ENCODE measurements at regions not wholly inside any gene's neighbourhood (a gene's known extent, or its start where the extent isn't known, plus 50 kb on each side); places are given as distances from the start of the nearest gene placed in this dataset.

DNA sequence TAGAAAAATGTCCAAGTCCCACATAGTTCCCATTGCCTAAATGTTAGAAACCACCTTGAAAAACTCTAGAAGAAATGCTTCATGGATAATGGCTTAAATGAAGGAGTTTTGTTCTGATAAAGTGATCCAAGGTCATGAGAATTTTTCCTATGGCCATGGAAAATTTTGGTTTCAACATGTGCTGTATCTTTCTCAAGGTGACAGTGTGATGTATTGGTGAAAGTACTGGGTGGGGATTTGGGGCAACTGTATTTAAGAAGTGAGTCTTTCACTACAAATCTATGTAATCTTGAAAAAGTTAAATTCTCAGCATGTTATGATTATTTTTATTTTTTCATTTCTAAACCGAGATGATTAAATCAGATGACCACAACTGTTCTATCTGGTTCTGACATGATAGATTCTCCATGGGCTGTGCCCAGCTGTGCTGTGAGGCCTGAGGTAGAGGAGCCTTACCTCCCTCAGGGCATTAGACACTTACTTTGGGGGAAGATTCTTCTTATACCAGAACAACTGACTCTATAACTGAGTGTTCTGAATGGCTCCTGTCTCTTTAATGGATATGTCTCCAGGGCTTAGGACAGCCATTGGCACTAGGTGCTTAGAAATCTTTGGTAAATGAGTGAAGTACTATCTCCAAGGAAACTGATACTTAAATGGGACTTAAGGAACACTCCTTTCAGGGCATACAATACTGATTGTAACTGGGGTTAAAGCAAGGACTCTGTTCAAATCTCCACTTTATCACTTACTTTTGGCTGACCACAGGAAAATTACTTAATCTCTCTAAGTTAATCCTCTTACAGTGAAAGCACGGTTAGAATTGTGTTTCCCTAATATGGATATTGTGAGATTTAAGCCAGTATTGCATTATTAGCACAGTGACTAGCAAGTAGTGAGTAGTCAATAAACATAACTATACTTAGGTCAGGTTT, 397.4 kb upstream of the MEF2C start:
- DNase-seq, result no peak

DNA sequence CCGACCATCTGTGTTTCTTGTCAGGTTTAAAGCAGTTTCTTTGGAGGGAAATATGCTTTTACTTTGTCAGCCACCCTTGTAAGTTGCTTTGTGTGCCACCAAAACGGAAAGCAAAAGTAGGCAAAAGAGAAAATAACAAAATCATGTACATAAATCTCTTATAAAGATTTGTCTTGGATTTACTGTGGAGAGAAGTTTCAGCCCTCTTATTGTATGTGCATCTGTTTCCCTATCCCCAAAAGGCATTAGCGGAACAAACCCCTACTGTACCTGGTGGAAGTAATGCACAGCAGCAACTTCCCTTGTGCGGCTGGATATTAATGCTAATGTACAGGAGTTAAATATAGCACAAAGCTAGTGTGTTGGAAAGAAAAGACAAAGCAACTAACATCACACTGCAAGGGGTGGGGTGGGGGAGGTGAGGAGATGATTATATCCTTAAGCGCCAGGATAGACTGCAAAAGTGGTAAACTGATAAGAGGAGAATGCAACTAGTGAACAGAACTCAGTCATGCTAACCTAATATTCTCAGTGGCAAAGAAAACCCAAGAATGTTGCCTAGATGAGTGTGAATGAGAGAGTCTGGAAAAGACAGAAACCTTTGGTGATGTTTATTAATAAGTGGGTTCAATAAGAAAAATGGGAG, 396.5 kb upstream of the MEF2C start:
- DNase-seq, result no peak

DNA sequence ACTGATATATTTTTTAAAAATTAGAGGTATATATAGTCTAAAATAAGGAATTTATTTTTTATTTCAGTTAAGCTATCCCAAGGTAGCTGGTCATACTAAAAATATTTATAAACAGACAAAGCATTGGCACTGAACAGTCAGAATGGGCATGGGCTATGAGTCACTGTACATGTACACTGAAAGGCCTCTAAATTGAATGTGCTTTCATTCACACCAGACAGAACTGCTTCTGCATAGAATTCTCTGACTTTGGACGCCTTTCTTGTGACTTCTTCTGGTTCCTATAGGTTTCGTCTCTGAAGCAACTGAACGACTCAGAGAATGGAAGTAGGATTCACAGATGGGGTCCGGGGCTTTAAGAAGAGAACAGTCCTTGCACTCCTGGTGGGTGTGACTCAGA, 394.8 kb upstream of the MEF2C start:
- DNase-seq, result no peak

DNA sequence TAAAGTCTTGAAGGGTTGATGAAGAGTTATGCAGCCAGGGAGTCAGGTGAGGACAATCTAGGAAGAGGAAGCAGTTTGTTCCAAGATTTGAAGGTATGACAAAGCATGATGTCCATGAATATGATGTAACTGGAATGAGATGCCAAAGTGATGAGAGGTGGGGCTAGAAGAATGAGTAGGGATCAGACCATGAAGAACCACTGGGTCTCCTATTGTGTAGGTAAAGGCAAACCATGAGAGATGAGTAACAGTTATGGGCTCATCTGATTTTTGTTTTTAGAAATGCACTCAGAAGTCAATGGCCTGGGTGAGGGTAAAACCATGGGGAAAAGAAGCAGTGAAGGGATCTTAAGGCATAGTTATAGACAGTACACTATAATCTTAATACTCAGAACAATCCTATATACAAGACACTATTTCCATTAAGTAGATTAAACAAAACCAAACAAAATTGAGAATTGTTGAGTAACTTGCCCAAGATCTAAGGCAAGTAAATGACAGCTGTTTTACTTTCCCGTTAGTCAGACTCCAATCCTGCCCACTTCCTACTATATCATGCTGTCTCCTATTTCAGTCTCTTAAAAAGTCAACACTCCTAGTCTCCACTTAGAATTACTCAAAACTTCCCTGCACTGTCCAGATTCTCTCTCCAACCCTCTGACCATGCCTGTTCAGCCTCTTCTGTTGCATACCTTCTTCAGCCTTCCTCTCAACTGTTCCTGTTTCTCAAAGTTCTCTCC, 393.8 kb upstream of the MEF2C start:
- no peak for DNase-seq

DNA sequence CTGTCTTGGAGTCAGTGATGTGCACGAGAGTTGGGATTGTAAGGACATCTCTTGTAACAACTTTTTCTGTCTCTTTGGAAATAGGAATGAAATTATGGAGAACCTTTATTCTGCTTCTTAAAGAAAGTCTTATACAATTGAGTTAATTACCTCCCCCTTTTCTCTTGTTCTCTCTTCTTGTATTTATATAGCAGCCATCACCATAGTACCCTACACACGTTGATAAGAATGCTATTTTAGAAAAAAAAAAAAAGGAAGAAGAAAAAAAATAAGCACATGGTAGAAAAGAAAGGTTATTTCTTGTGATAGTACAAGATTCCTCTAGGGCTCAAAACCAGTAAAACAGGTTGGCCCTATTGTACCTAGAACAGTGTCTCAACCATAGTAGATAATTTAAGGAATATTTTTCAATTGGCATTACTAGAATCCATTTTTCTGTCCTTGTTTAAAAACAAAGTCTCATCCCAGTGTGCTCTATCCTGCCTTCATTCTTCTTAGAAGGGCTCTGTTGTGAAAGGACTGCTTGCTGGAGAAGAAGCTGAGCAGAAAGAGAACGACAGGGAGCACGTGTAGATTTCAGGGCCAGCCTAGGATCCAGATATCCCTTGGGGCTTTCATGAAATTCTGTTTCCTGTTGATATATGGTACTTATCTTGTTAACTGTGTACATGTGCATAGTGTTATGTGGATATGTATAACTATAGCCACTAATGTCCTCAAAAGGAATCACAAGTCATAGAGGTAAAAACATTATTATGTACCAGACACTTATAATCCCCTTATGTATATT, 392.3 kb upstream of the MEF2C start:
- no peak for DNase-seq

DNA sequence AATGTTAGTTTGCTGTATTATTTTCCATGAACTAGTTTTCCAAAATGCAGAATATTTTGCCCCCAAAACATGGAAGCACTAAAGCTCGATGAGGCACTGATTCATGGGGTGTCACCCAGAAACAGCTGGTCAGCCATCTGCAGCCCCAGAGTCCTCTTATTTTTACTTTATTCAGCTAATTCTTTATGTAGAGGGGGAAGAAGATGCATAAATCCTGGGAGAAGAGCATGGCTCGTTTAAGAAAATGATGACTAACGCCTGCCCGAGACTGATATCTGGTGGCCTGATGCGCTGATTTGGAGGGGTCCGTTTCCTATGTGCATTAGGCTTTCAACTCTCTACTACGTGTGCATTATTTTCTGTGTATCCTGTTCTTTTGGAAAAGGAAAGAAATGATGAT, 390.3 kb upstream of the MEF2C start:
- no peak for DNase-seq

DNA sequence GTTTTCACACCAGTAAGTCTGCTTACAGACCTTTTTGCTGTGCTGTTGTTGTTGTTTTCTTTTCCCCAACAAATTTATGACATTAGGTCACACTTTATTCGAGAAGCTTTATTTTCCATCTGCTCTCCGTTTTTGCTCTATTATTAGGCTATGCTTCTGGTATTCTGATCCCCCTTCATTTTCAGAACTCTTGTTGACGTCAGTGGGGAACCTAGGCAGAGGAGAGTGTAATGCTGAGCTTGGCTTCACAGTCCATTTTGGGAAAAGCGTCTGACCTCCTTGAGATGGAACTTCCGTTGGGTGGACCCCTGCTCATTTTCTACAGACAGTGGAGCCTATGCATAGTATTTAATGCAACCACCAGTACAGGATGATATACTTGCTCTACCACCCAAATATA, 387.9 kb upstream of the MEF2C start:
- DNase-seq, result no peak

DNA sequence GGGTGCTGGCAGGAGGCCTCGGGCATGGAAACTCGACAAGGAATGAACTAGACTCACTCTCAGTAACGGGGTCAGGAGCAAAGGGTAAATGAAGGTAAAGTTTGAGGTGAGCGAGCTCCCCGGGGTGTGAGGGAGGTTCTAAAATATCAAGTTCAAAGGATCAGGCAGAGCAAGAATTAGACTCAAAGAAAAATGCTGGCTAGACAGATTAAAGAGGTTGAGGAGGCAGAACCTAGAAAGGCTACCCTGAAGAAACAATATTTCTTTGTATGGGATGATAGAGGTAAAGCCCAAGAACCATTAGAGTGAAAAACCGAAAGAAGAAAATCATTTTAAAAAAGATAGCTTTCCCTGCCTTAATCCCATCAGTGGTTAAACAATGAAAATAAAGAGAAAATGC, 386.7 kb upstream of the MEF2C start:
- DNase-seq, result no peak

DNA sequence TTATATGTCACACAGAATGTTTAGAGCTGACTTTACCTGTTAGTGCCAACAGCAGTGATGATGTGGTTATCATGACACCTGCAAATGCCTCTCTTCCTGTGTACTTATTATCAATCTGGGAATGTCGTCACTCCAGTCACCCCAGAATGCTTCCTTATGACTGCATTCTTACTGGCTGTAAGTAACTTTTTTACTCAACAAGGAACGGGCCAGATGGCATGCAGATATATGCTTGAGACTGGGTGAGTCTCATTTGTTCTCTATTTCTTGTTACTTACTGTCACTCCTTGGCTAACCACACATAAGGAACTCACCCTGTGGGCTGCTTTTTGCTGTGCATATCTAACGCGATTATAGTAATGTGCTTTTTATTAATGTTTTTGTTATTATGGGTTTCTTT, 385.5 kb upstream of the MEF2C start:
- DNase-seq, result no peak

DNA sequence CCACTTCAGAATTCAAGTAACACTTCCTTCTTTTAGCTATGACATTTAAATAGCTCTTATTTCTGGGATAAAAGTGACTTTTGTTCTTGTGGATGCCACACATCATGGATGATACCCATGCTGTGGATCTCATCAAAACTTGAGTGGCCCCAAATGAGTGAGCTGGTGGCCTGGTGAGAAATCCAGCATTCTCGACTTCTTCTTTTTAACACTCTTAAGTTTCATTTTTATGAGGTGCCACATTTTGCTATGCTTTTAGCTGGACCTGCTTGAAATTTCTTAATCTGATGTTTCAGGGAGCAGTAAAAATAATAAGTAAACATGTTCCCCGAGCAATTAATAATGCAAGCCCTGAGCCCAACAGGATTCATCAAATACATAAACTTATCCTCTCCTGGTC, 384.8 kb upstream of the MEF2C start:
- DNase-seq, result no peak

DNA sequence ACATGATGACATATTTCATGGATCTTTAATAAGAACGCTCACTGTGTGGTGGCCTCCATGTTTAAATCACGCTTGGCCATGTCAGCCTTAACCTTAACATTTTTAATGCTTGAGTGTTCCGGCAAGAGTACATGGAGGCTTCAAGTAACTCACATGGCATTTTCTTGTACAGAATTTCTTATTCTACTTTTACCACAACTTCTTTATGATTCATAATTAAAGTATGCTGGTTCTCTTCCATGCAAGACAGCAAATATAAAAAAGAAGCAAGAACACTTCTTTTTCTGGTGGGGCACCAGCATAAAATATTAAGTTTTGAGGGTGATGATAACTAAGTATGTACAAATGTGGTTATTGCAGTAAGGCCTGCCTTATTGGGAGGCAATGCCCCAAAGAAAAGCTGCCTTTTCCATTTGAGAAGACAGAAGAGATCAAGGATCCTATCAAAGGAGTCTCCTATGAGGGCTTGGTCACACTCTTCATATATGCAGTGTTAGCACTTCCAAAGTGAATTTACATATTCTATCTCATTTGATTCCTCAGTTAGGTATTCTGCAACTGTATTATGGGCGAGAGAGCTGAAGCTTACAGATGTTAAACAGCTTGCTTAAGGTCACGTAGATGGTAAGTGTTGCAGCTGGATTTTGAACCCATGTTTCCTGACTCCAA, 382.7 kb upstream of the MEF2C start:
- no peak for DNase-seq

DNA sequence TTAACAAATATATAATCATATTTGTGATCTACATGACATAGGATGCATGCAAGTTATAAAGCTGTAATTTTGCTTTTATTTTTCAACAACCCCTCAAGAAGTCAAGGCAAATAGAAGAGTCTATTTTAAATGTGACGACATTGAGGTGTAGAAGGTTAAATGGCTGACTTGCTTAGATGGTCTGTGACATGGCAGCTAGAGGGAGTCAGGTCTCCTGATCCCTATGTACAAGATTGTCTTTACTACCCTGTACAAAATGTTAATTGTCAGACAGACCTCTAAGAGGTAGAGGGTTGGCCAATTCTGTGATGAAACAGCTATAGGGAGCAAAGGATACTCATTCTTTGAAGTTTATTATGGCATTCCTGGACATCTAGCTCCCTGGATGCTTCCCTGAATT, 380.9 kb upstream of the MEF2C start:
- DNase-seq, result no peak

DNA sequence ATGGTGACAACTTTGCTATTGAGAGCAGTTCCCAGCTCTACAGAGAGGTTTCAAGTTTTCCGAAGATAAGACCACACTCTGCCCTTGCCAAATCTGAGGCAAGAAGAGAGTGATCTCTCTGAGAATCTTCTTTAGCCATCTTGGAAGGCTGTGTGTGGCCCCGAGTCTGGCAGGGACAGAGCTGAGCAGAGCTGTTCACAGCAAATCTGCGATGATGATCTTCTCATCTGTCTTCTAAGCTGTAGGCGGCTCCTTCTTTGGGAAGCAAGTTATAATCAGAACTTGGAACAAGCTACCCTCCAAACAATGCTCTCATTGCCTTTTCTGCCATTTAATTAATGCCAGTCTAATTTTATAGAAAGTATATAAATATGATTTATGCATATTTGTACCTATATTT, 379.0 kb upstream of the MEF2C start:
- DNase-seq, result no peak

DNA sequence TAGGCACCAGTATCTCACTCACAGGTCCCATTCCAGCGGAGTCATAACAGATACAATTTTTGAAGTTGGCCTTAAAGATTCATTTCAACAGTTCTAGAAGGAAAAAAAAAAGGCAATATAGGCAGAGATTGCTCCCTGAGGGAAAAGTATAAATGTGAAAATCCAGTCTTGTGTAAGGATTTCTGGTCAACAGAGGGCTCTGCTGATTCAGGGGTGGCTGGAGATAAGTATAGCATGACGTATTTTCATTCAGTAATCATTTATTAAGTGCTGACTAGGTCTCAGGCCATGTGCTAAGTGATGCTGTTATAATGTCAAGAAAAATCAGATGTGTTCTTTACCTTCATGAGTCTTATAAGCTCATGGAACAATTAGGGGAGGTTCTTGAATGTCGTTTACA, 377.3 kb upstream of the MEF2C start:
- no peak for DNase-seq

DNA sequence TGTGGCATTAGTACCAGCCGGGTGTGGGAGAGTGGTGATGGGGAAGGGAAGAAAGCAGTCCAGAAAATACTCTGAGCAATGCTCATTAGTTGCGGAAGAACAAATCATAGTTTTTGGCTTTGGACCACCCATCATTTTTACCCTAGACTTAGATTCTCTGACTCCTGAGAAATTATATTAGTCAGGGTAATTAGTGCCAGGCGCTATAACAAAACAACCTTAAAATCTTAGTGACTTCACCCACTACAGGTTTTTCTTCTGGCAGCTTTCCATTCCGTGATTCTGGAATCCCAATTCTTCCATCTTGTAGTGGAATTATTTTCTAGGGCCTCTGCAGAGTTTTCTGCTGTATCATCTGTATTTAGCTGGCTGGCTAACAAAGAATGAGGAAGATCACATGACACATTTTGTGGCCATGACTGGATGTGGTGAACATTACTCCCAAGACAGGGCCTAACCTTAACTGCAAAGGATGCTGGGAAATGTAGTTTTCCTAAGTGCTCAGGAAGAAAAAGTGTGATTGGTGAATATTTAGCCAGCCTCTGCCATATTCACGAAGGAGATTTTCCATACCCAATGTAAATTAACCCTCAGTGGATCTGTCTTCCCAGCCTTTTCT, 373.0 kb upstream of the MEF2C start:
- no peak for DNase-seq

DNA sequence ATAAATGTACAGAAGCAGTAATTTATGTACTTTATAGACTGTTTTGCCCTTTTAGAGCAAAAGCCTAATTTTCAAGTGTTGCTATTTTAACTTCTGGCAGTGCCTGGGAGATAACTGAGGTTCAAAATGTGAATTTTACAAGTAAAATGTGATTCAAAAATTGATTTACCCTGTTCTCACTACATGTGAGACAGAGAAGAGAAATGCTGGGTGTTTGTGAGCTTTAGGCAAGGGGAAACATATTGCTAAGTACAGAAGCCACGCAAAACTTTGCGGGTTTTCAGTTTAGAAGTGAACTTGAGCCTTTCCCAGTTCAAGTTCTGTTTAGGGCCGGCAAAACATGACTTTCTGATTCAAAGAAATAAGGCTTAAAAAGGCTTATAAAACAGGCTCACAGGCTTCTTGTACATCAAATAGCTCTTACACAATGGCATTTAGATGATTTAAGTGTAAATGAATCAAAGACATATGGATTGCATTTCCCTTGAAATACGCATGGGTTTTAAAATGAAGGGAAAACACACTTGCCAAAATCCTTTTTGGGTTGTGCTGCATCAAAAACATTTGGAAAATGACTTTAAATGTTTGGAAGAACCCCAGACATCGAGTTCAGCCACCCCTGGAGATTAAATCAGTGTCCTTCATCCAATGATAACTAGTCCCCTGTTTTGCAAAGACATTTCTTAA, 370.8 kb upstream of the MEF2C start:
- no peak for DNase-seq

DNA sequence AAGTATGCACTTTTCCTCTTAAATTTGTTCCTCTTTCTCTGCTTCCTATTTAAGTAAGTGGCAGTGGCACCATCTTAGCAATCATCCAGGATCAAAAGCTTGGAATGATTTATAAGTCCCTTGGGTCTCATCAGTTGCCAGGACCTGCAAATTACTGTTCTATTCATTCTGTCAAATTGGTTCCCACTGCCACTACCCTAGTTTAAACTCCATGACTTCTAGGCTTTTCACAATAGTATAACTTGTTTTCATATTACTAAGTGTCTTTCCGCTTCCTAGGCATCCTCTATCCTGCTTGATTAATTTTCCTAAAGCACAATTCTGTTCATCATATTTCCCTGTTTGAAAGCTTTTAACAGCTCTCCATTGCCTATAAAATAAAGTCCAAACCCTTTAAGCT, 363.9 kb upstream of the MEF2C start:
- DNase-seq, result no peak

DNA sequence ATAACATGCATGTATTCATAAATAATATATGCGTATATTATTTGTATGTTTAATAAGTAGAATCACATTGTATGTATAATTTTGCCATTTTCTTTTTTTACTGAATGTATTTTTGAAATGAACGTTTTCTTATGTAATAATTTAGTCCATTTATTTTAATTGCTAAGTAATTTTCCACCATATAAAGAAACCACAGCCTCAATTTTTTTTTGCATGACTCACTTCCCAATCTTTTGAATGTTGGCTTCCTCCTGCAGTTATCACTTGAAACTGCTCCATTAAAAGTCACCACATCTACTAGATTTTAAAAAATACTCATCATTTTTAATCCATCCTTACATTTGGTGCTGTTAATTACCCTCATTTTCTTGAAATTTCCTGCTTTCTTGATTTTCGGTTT, 363.3 kb upstream of the MEF2C start:
- no peak for DNase-seq

DNA sequence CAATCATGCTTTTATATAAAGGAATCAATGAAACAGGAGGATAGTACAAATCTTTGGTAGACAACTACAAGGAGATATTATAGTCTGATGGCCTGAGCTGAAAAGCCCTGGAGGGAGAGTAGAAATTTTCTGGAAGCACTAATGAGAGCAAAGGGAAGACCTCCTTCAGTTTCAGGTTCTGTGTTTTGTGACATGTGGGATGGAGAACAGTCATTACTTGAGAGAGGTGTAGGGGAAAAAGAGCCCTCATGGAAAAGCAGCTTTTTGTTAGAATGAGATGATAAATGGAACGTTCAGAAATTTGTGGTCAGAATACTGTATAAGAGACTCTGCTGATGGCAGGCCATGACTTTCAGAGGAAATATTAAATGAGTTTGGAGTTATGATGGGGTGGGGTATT, 360.6 kb upstream of the MEF2C start:
- DNase-seq, result no peak

DNA sequence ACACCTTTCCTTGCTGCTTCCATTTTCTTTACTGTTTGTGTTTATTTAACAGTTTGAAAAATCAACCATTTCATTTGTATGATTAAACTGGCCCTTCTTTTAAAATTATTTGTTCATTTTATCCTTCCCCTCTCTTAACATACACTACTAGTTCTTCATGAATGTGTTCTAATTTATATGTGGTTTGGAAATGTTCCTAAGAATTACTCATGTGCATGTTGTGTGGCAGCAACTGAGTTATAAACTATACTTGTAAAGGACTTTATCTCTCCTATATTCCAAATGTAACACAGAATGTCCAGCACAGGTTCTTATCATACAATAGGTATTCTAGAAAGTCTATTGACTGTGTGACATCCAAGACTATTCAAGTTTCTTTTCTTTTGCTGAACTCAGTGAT, 358.2 kb upstream of the MEF2C start:
- DNase-seq, result no peak

DNA sequence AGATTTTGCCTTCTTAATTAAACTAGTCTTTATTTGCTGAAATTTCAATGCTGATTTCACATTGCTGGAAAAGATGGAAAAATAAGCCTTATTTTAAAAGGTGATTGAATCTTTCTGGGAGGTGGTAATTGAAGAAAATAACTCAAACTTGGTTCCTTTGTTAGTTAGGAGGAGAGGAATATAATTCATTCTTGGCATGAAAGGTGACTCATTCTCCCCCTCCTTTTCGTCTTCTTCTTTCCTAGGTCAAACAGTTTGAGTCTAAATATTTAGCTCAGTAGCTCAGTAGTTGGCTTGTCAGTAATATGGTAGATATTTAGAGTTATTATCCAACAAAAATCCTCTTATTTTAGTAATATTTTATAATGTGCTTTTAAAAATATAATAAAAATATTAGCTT, 353.9 kb upstream of the MEF2C start:
- DNase-seq, result no peak
